CD4-positive, alpha-beta T cell treated with Interleukin-4 for 1 hour (primary cell): ENCODE measurements at regions not wholly inside any gene's neighbourhood (a gene's known extent, or its start where the extent isn't known, plus 50 kb on each side); places are given as distances from the start of the nearest gene placed in this dataset.
"Not testable (repeated sequence)": the region's sequence is repeated elsewhere in the genome, so short reads cannot be mapped to it uniquely, and the experiment has no call there.

Experiments used
- DNase-seq, 2 donors: peaks; one replicate each; pipeline ENCODE4 v3.0.0-alpha.2; 2020 to 2022

DNA sequence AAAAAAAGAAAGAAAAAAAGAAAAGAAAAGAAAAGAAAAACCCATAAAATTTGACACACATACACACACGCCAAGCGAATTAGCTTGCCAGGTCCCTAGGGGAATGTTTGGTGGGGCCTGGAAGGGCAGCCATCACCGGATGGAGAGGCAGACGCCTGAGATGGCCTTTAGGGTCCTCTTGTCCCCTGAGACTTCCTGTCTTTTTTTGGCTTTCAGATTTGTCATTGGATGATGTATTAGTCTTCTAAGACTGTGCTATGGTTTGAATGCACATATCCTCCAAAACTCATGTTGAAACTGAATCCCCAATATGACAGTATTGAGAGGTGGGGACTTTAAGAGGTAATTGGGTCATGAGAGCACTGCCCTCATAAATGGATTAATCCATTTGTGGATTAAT, 211.8 kb downstream of the TOMM20 start:
- DNase-seq: no peak

DNA sequence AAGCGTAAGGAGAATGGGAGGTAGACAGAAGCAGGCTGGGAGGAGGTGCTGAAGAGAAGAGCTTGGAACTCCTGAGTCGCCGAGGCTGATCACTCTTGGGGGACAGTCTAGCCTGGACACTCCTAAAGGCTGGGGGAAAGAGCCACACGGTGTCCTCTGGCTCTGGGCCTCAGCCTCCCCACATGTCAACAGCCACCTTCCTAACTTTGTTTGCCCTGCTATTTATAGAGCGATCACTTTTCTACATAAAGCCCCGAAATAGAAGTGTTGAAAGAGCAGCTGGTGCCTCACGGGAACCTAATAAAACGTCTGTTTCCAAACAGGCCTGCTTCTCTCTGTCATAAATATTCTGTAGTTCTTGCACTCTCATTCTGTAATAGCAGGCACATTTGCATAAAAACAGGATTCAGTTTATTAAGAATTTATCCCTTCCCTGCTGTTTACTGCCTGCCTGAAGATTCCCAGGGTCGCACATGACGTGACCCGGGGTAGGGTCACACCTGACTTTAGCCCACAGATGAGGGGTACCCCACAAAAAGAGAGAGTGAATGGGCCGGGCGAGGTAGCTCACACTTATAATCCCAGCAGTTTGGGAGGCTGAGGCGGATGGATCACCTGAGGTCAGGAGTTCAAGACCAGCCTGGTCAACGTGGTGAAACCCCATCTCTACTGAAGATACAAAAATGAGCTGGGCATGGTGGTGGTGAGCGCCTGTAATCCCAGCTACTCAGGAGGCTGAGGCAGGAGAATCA, 212.5 kb downstream of the TOMM20 start:
- no peak for DNase-seq

- no peak for DNase-seq
Observed at GRCh38 chr1:234914606-234915290, 213.9 kb downstream of the TOMM20 start.

DNA sequence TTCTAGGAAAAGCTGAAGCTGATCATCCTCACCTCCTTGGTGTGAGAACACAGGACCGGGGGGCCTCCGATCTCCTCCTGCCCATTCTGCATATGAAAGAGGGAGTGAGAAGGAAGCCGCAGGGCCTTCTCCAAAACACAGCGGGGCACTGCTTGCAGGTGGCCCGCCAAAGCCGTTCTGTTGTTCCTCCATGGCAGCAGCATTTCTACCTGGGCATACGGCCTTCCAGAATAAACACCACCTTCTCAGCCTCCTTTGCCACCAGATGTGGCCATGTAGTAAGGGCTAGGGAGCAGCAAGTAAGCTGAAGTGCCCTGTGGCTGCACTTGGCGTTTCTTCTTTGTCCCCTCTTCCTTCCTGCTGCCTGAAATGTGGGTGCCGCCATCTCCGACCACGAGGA, 214.9 kb downstream of the TOMM20 start:
- DNase-seq: no peak

DNA sequence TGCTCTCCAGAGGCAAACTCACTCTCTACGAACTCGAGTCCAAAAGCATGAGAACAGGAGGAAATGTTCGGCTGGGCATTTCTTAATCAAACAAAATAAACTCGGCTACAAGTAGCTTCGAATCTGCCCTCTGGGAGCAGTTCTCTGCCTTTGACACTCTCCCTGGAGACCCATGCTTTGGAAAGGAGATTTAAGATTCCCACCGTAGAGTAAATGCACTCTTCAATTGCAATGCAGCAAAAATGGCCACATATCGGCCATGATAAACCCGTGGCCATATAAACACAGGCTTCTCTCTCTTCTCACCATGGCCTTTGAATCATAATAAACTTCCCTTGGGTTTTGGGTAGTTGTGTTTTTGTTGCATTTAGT, 215.4 kb downstream of the TOMM20 start:
- no peak for DNase-seq

DNA sequence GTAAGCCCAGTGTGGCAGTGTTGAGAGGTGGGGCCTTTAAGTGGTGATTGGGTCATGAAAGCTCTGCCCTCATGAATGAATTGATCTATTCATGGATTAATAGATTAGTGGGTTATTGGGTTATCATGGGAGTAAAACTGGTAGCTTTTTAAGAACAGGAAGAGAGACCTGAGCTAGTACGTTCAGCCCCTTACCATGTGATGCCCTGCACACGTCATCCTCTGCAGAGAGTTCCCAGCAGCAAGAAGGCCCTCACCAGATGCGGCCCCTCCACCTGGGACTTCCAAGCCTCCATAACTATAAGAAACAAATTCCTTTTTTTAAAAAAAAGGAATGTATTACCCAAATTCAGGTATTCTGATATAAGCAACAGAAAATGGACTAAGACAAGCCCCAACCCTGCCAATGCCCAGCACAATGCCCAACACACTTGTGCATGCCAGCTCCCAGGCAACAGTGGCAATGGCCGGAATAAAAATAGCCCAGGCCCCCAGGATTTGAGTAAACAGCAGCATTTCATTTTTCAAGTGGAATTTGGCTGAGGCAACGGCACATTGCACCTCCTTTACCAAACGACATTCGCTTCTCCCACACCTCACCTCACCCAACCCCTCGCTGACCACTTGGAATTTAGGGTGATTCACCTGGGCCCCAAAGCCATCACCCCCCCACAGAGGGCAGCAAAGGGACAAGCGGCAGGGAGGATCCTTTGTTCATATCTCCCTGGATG, 215.9 kb downstream of the TOMM20 start:
- no peak for DNase-seq

GRCh38 chr1:234911787-234912186, 216.8 kb downstream of the TOMM20 start:
- DNase-seq: peak; percentile 45 to 64

- DNase-seq: not testable (repeated sequence)
Observed at GRCh38 chr1:234911136-234911535, 217.5 kb downstream of the TOMM20 start.

DNA sequence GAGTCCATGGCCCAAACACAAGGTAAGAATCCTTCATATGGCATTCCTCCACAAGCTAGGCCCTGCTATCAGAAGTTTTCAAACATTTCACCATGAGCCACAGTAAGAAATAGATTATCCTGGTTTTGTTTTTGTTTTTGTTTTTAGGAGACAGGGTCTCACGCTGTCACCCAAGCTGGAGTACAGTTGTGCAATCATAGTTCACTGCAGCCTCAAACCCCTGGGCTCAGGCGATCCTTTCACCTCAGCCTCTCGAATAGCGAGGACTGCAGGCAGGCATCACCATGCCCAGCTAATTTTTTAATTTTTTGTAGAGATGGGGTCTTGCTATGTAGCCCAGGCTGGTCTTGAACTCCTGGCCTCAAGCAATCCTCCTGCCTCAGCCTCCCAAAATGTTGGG, 218.8 kb downstream of the TOMM20 start:
- no peak for DNase-seq

- no peak for DNase-seq
Observed at GRCh38 chr1:234909307-234909810, 219.3 kb downstream of the TOMM20 start.

DNA sequence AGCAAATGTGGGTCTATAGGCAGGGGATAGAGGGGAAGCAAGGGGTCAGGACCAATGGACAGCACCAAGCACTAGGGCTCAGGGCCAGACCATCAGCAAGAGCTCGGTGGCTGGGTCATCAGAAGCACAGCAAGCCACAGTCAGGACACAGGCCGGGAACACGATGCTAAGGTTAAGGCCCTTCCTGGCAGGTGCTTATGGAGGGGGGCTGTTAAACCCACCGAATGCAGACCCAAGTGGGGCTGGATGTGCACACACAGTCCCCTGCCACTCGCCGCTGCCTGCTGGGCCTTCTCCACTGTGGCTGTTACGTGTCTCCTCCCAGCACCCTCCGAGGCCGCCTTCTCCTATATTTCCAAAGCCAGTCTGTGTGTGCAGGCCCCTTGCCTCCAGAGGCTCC, 220.1 kb downstream of the TOMM20 start:
- DNase-seq: no peak

DNA sequence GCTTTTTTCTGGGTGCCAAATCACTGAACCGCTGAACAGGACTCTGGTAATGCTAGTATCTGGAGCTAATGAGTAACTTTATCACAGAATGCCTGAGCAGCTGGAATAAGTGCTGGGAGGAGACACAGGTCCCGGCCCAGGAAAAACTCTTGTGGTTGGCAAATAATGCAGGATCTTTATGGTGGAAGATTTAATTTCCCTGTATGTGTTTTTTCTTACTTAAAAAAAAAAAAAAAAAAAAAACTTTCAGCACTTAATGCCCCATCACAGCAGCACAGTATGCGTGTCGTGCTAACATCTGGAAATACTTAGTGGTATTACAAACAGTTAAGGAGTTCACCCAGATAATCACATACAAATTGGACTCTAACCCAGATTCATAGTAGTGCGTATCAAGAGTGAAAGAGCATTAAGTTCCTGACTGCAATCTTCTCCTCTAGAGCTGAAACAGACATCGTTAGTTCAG, 220.7 kb downstream of the TOMM20 start:
- DNase-seq: no peak

- no peak for DNase-seq
Observed at GRCh38 chr1:234907208-234907939, 221.3 kb downstream of the TOMM20 start.

GRCh38 chr1:234906654-234907053, 222.0 kb downstream of the TOMM20 start:
- no peak for DNase-seq

GRCh38 chr1:234902774-234903547, 225.7 kb downstream of the TOMM20 start:
- DNase-seq: no peak

GRCh38 chr1:234901491-234902049, 227.1 kb downstream of the TOMM20 start:
- DNase-seq: no peak

DNA sequence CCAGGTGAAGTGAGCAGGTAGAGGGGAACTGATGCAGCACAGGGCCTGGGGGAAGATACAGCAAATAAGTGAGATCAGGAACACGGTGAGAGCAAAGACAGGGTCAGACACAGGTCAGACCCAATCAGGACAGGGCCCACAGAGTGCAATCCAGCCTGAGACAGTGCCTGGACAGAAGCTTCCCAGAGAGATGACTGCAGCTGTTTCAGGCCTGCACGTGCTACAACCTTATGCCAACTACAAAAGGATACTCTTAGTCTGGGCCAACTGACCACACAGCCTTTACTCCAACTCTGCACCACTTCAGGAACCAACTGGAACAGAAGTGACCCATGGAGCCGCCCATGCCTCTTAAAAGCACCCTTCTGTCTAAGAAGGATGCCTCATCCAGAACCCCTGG, 228.0 kb downstream of the TOMM20 start:
- no peak for DNase-seq

- no peak for DNase-seq
Observed at GRCh38 chr1:234899730-234900072, 228.9 kb downstream of the TOMM20 start.

- no peak for DNase-seq
Observed at GRCh38 chr1:234899041-234899729, 229.5 kb downstream of the TOMM20 start.

GRCh38 chr1:234898455-234899033, 230.1 kb downstream of the TOMM20 start:
- DNase-seq: no peak
